Naive thymus-derived CD8-positive, alpha-beta T cell (primary cell): ENCODE measurements at regions not wholly inside any gene's neighbourhood (a gene's known extent, or its start where the extent isn't known, plus 50 kb on each side); places are given as distances from the start of the nearest gene placed in this dataset.
"Not testable (repeated sequence)": the region's sequence is repeated elsewhere in the genome, so short reads cannot be mapped to it uniquely, and the experiment has no call there.

ENCODE experiments used
- ATAC-seq, 2 donors: fragments of 150-1000 bp; cut with Tn5 transposase in 1 of 2; sonication (Bioruptor Pico), chemical (Tn5 transposase) in 1 of 2; 1 replicate in 1 of 2; 2 replicates in 1 of 2; pipeline ENCODE4 v1.10.0; 2021; ENCODE audit warnings: mild to moderate bottlenecking in 2 of 2, moderate library complexity in 2 of 2
- POLR2A ChIA-PET: fragments of 350-600 bp; sonication (Branson Sonifier 250); formaldehyde crosslinking; loops from one replicate; lab custom pipeline; 2021; ENCODE audit warnings: antibody characterized with exemption; lab: Charles Lee
- DNase-seq, 10 donors: peaks; one replicate each; pipeline versions ENCODE4 v3.0.0 to v3.0.0-alpha.2; 2020 to 2022
- H3K27ac Mint-ChIP-seq, 10 donors: one replicate each; pipeline ENCODE4 v1.8.0; 2020 to 2022; ENCODE audit warnings: mild to moderate bottlenecking in 10 of 10, mixed read lengths in 10 of 10, moderate library complexity in 4 of 10, inconsistent platforms in 1 of 10
- H3K27me3 Mint-ChIP-seq, 5 donors: one replicate each; pipeline ENCODE4 v1.8.0; 2021 to 2022; ENCODE audit warnings: mixed read lengths in 5 of 5
- H3K36me3 Mint-ChIP-seq, 3 donors: one replicate each; pipeline ENCODE4 v1.8.0; 2020 to 2022; ENCODE audit warnings: mixed read lengths in 3 of 3, mild to moderate bottlenecking in 2 of 3, inconsistent platforms in 1 of 3
- H3K4me1 Mint-ChIP-seq, 4 donors: one replicate each; pipeline ENCODE4 v1.8.0; 2021 to 2022; ENCODE audit warnings: mixed read lengths in 4 of 4
- H3K4me3 Mint-ChIP-seq, 10 donors: one replicate each; pipeline ENCODE4 v1.8.0; 2020 to 2022; ENCODE audit warnings: mild to moderate bottlenecking in 10 of 10, mixed read lengths in 10 of 10, moderate library complexity in 6 of 10, inconsistent platforms in 1 of 10
- H3K9me3 Mint-ChIP-seq, 9 donors: one replicate each; pipeline ENCODE4 v1.8.0; 2020 to 2022; ENCODE audit warnings: mixed read lengths in 9 of 9, mild to moderate bottlenecking in 3 of 9, inconsistent platforms in 1 of 9, moderate library complexity in 1 of 9

GRCh38 chr1:215407575-215407974, 159.5 kb upstream of the KCTD3 start:
- POLR2A ChIA-PET, result no interaction called here
- peaks cover 0 to 20% (median 6%) of the 10 kb centered on the region in 5 donors for H3K27me3 Mint-ChIP-seq
- no peak for DNase-seq
- no peak overlapping the region for H3K27ac Mint-ChIP-seq
- H3K36me3 Mint-ChIP-seq, result no peaks in the 10 kb centered on the region
- no peaks in the 10 kb centered on the region for H3K4me1 Mint-ChIP-seq
- peaks cover 0 to 11% (median 0%) of the 10 kb centered on the region in 9 donors for H3K9me3 Mint-ChIP-seq
- no peak overlapping the region for H3K4me3 Mint-ChIP-seq
- no peak for ATAC-seq

- DNase-seq, H3K4me1 Mint-ChIP-seq, H3K4me3 Mint-ChIP-seq, POLR2A ChIA-PET, H3K27ac Mint-ChIP-seq, H3K36me3 Mint-ChIP-seq, ATAC-seq: not testable (repeated sequence)
- Mint-ChIP-seq H3K27me3 (peaks cover 0 to 14% (median 3%) of the 10 kb centered on the region in 5 donors), H3K9me3 (peaks cover 0 to 11% (median 0%) of the 10 kb centered on the region in 9 donors)
Observed at GRCh38 chr1:215409546-215409945, 157.6 kb upstream of the KCTD3 start.

GRCh38 chr1:215415521-215415920, 151.6 kb upstream of the KCTD3 start:
- Mint-ChIP-seq H3K27me3 (peaks cover 0 to 14% (median 3%) of the 10 kb centered on the region in 5 donors), H3K9me3 (peaks cover 0 to 11% (median 0%) of the 10 kb centered on the region in 9 donors)
- DNase-seq, ATAC-seq, H3K4me3 Mint-ChIP-seq, H3K4me1 Mint-ChIP-seq, H3K36me3 Mint-ChIP-seq, POLR2A ChIA-PET, H3K27ac Mint-ChIP-seq: not testable (repeated sequence)

GRCh38 chr1:215416497-215416896, 150.6 kb upstream of the KCTD3 start:
- Mint-ChIP-seq H3K27me3 (peaks cover 0 to 12% (median 3%) of the 10 kb centered on the region in 5 donors), H3K4me3 (no peak overlapping the region), H3K36me3 (no peaks in the 10 kb centered on the region), H3K4me1 (no peaks in the 10 kb centered on the region), H3K9me3 (peaks cover 0 to 8% (median 0%) of the 10 kb centered on the region in 9 donors), H3K27ac (no peak overlapping the region)
- no peak for DNase-seq
- no peak for ATAC-seq
- POLR2A ChIA-PET, result no interaction called here

- POLR2A ChIA-PET, result no interaction called here
- peaks cover 0 to 3% (median 0%) of the 10 kb centered on the region in 9 donors for H3K9me3 Mint-ChIP-seq
- H3K4me3 Mint-ChIP-seq, result no peak overlapping the region
- H3K36me3 Mint-ChIP-seq, result no peaks in the 10 kb centered on the region
- no peak overlapping the region for H3K27ac Mint-ChIP-seq
- ATAC-seq, result no peak
- no peak for DNase-seq
- H3K4me1 Mint-ChIP-seq, result no peaks in the 10 kb centered on the region
- H3K27me3 Mint-ChIP-seq, result peaks cover 0 to 6% (median 1%) of the 10 kb centered on the region in 5 donors
Observed at GRCh38 chr1:215417122-215417521, 150.0 kb upstream of the KCTD3 start.

DNA sequence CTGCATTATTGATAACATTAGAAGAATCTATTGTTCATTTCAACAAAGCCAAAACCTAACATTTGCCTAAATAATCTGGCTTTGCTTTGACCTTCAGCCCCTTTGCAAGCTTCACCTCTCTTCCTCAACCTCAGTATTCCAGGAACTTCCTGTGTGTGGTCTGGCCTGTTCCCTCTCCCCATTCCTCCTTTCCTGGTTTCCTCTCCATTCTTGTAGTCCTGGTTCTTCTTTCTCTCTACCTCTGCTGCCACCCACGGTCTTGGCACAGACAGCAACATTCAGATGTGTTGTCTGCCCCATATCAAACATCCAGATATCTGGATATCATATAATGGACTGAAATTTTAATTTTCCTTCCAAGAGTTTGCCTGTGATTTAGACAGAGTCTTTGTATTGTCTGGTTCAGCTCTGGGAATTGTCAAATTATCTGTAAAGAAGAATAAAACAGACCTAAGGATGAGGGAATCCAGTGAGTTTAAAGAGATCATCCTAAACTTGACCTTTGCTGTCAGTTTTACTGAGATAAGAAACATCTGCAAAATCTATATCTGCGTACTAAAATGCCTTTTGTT, 148.1 kb upstream of the KCTD3 start:
- H3K4me3 Mint-ChIP-seq, result no peak overlapping the region
- H3K9me3 Mint-ChIP-seq, result peaks cover 0 to under 1% (median 0%) of the 10 kb centered on the region in 9 donors
- no peaks in the 10 kb centered on the region for H3K36me3 Mint-ChIP-seq
- DNase-seq, result no peak
- peaks cover 0 to 7% (median 0%) of the 10 kb centered on the region in 5 donors for H3K27me3 Mint-ChIP-seq
- no peak for ATAC-seq
- no peaks in the 10 kb centered on the region for H3K4me1 Mint-ChIP-seq
- no peak overlapping the region for H3K27ac Mint-ChIP-seq
- POLR2A ChIA-PET, result no interaction called here

DNA sequence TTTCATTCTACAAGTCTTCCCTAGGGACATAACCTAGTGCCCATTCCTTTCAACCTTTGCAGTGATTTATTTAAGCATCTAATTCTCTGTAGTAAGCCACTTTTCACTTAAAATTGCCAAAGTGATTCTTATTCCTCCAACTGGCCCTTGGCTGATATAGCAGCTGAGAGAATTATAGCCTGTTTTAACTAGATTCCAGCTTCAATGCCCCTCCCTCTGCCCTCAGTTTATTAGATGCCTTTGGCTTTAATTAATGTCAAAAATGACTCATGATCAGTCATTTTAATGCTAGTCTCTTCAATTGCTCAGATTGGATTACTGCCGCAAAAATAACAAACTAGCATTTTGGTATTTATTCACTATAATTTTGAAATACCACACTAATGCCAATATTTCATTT, 145.4 kb upstream of the KCTD3 start:
- ATAC-seq, result no peak
- peaks cover 0 to 2% (median 0%) of the 10 kb centered on the region in 9 donors for H3K9me3 Mint-ChIP-seq

GRCh38 chr1:215423288-215423687, 143.8 kb upstream of the KCTD3 start:
- no peak for DNase-seq
- Mint-ChIP-seq H3K27ac (no peak overlapping the region), H3K4me3 (no peak overlapping the region), H3K36me3 (no peaks in the 10 kb centered on the region), H3K27me3 (peaks cover 0 to 7% (median 0%) of the 10 kb centered on the region in 5 donors), H3K4me1 (no peaks in the 10 kb centered on the region), H3K9me3 (peaks cover 3 to 16% (median 8%) of the 10 kb centered on the region in 9 donors)
- no peak for ATAC-seq
- POLR2A ChIA-PET, result no interaction called here

More for the DNA sequence above, 145.4 kb upstream of the KCTD3 start:
- DNase-seq, result no peak
- H3K27me3 Mint-ChIP-seq, result peaks cover 0 to 7% (median 0%) of the 10 kb centered on the region in 5 donors
- no peak overlapping the region for H3K27ac Mint-ChIP-seq
- no peak overlapping the region for H3K4me3 Mint-ChIP-seq
- H3K4me1 Mint-ChIP-seq, result no peaks in the 10 kb centered on the region
- H3K36me3 Mint-ChIP-seq, result no peaks in the 10 kb centered on the region
- POLR2A ChIA-PET, result no interaction called here

DNA sequence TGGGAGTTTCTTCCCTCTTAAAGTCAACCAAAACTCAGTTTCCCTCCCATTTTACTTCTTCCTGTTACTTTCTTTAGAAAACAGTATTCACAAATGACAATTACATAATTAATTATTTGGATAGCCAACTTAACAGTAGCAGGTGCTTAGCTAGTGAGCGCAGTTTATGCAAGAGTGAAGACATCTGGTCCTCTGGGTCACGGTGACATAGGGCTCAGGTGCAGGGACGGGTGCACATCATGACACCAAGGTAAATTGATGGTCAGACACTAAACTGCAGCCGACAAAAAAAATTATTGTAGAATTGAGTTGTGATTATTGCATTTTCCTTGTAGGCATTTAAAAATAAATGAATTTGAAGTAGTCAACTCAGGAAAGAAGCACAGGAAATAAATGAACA, 142.0 kb upstream of the KCTD3 start:
- H3K36me3 Mint-ChIP-seq, result no peaks in the 10 kb centered on the region
- ATAC-seq (no peak), DNase-seq (no peak)
- peaks cover 3 to 29% (median 14%) of the 10 kb centered on the region in 9 donors for H3K9me3 Mint-ChIP-seq
- POLR2A ChIA-PET, result no interaction called here
- H3K4me3 Mint-ChIP-seq, result no peak overlapping the region
- H3K4me1 Mint-ChIP-seq, result no peaks in the 10 kb centered on the region
- no peak overlapping the region for H3K27ac Mint-ChIP-seq
- peaks cover 0 to 8% (median 0%) of the 10 kb centered on the region in 5 donors for H3K27me3 Mint-ChIP-seq

DNA sequence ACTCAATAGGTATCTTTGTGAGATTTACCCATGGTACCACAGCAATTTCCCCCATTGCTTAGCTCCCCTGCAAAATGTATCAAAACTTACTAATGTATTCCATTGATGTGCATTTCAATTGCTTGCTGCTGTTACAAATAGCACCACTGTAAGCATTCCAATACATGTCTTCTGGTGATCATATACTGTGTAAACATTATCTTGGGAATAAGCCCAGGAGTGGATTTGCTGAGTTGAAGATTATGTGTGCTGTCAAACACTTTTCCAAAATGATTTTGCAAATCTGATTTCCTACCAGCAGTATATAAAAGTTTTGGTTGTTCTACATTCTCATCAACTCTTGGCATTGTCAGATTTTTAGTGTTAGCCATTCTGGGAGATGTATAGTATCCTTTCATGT, 141.0 kb upstream of the KCTD3 start:
- ATAC-seq (no peak), DNase-seq (no peak)
- no peak overlapping the region for H3K4me3 Mint-ChIP-seq
- no peaks in the 10 kb centered on the region for H3K36me3 Mint-ChIP-seq
- no peaks in the 10 kb centered on the region for H3K4me1 Mint-ChIP-seq
- peaks cover 3 to 34% (median 14%) of the 10 kb centered on the region in 9 donors for H3K9me3 Mint-ChIP-seq
- peaks cover 0 to 12% (median 0%) of the 10 kb centered on the region in 5 donors for H3K27me3 Mint-ChIP-seq
- POLR2A ChIA-PET, result no interaction called here
- no peak overlapping the region for H3K27ac Mint-ChIP-seq

- H3K4me3 Mint-ChIP-seq, DNase-seq, H3K36me3 Mint-ChIP-seq, H3K4me1 Mint-ChIP-seq, POLR2A ChIA-PET, H3K27ac Mint-ChIP-seq, H3K27me3 Mint-ChIP-seq, ATAC-seq: not testable (repeated sequence)
- H3K9me3 Mint-ChIP-seq, result peaks cover 0 to 39% (median 16%) of the 10 kb centered on the region in 9 donors
Observed at GRCh38 chr1:215432483-215433227, 134.4 kb upstream of the KCTD3 start.

DNA sequence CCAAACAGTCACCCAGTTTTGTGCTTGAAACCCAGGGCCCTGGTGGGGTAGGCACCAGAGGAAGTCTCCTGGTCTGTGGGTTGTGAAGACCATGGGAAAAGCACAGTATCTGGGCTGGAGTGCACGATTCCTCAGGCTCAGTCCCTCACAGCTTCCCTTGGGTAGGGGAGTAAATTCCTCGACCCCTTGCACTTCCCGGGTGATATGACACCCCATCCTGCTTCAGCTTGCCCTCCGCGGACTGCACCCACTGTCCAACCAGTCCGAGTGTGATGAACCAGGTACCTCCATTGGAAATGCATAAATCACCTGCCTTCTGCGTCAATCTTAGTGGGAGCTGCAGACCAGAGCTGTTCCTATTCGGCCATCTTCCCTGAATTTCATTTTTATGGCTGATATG, 133.9 kb upstream of the KCTD3 start:
- H3K9me3 Mint-ChIP-seq, result peaks cover 3 to 34% (median 12%) of the 10 kb centered on the region in 9 donors
- H3K4me3 Mint-ChIP-seq, result no peak overlapping the region
- H3K27ac Mint-ChIP-seq, result no peak overlapping the region

GRCh38 chr1:215439549-215439948, 127.6 kb upstream of the KCTD3 start:
- H3K4me3 Mint-ChIP-seq, result no peak overlapping the region
- H3K4me1 Mint-ChIP-seq, result no peaks in the 10 kb centered on the region
- DNase-seq (no peak), ATAC-seq (no peak)
- POLR2A ChIA-PET, result no interaction called here
- peaks cover 13 to 61% (median 39%) of the 10 kb centered on the region in 9 donors for H3K9me3 Mint-ChIP-seq
- H3K36me3 Mint-ChIP-seq, result peaks cover 0 to 11% (median 0%) of the 10 kb centered on the region in 3 donors
- peaks cover 0 to 13% (median 0%) of the 10 kb centered on the region in 5 donors for H3K27me3 Mint-ChIP-seq
- no peak overlapping the region for H3K27ac Mint-ChIP-seq

More for the DNA sequence above, 133.9 kb upstream of the KCTD3 start:
- Mint-ChIP-seq H3K36me3 (no peaks in the 10 kb centered on the region), H3K4me1 (no peaks in the 10 kb centered on the region), H3K27me3 (peaks cover 0 to 5% (median 0%) of the 10 kb centered on the region in 5 donors)
- ATAC-seq (no peak), DNase-seq (no peak)
- POLR2A ChIA-PET, result no interaction called here
